GM19043 (cell line): ENCODE measurements at regions not wholly inside any gene's neighbourhood (a gene's known extent, or its start where the extent isn't known, plus 50 kb on each side); places are given as distances from the start of the nearest gene placed in this dataset.

Experiments
- ATAC-seq: cut with Tn5 transposase; IDR thresholded peaks from one replicate; pipeline ENCODE4 v1.9.1; 2021; ENCODE audit warnings: low read depth; ENCODE audit not compliant: unreplicated experiment

- no peak for ATAC-seq
These were observed 466.0 kb downstream of the CAAP1 start for GRCh38 chr9:26426551-26427131.

- ATAC-seq = no peak
These were observed 474.1 kb downstream of the CAAP1 start for GRCh38 chr9:26418480-26418879.

- no peak for ATAC-seq
These were observed 477.1 kb downstream of the CAAP1 start for GRCh38 chr9:26415528-26415927.

- ATAC-seq = no peak
These were observed 479.0 kb downstream of the CAAP1 start for GRCh38 chr9:26413611-26414010.

- ATAC-seq = no peak
These were observed 480.2 kb downstream of the CAAP1 start for GRCh38 chr9:26412446-26412845.

GRCh38 chr9:26406676-26407075 lies 485.9 kb downstream of the CAAP1 start:
- no peak for ATAC-seq

- ATAC-seq = no peak
These were observed 493.0 kb downstream of the CAAP1 start for GRCh38 chr9:26399556-26399955.

GRCh38 chr9:26394025-26394424 lies 498.6 kb downstream of the CAAP1 start:
- ATAC-seq = no peak

- no peak for ATAC-seq
These were observed 500.0 kb downstream of the CAAP1 start for GRCh38 chr9:26392639-26393038.

- ATAC-seq = no peak
These were observed 501.6 kb downstream of the CAAP1 start for GRCh38 chr9:26391036-26391435.

GRCh38 chr9:26375448-26375847 lies 517.2 kb downstream of the CAAP1 start:
- ATAC-seq = no peak

GRCh38 chr9:26373616-26374015 lies 519.0 kb downstream of the CAAP1 start:
- ATAC-seq = no peak

- no peak for ATAC-seq
These were observed 521.4 kb downstream of the CAAP1 start for GRCh38 chr9:26371236-26371635.

GRCh38 chr9:26369093-26369492 lies 523.5 kb downstream of the CAAP1 start:
- no peak for ATAC-seq

GRCh38 chr9:26368241-26368640 lies 524.4 kb downstream of the CAAP1 start:
- ATAC-seq = no peak

GRCh38 chr9:26361010-26361409 lies 531.6 kb downstream of the CAAP1 start:
- ATAC-seq = no peak

- no peak for ATAC-seq
These were observed 533.8 kb downstream of the CAAP1 start for GRCh38 chr9:26358836-26359235.

- ATAC-seq = no peak
These were observed 534.7 kb downstream of the CAAP1 start for GRCh38 chr9:26357803-26358344.

GRCh38 chr9:26356491-26356890 lies 536.1 kb downstream of the CAAP1 start:
- ATAC-seq = no peak

GRCh38 chr9:26346942-26347477 lies 545.6 kb downstream of the CAAP1 start:
- ATAC-seq = no peak

GRCh38 chr9:26341545-26341944 lies 551.1 kb downstream of the CAAP1 start:
- ATAC-seq = no peak

GRCh38 chr9:26339796-26340195 lies 552.8 kb downstream of the CAAP1 start:
- ATAC-seq = no peak

- no peak for ATAC-seq
These were observed 557.5 kb downstream of the CAAP1 start for GRCh38 chr9:26335116-26335515.
